HCT116 (cell line): ENCODE measurements at regions not wholly inside any gene's neighbourhood (a gene's known extent, or its start where the extent isn't known, plus 50 kb on each side); places are given as distances from the start of the nearest gene placed in this dataset.

Experiments used
- ATAC-seq: fragments of 200-7000 bp; cut with Tn5 transposase; 2 replicates; pipeline ENCODE4 v1.9.1; 2020; ENCODE audit warnings: mild to moderate bottlenecking, moderate library complexity
- BruUV-seq: library from RNA; stranded (reverse); fragments of 400-500 nt; replicated peaks from 2 replicates; lab custom pipeline; 2021; lab: Mats Ljungman, UMichigan
- CTCF ChIA-PET: fragments of 300-600 bp; sonication (Branson Sonifier 250); formaldehyde crosslinking; loops from one replicate; lab custom pipeline; 2021; ENCODE audit warnings: antibody characterized with exemption; lab: Charles Lee
- POLR2A ChIA-PET: fragments of 300-600, 350-600 bp; sonication (Branson Sonifier 250); formaldehyde crosslinking; loops from one replicate; lab custom pipeline; 2021; ENCODE audit warnings: antibody characterized with exemption; lab: Charles Lee
- RAD21 ChIA-PET, 2 experiments: fragments of 300-600 bp; sonication (Branson Sonifier 250); formaldehyde crosslinking; loops; one replicate each; lab custom pipeline; 2023; ENCODE audit warnings: low total read pairs in 2 of 2; ENCODE audit not compliant: uncharacterized antibody in 2 of 2, unreplicated experiment in 2 of 2, low non-redundant PET in 1 of 2; lab: Charles Lee
- DNase-seq: peaks from one replicate; pipeline ENCODE4 v3.0.0-alpha.2; 2010; ENCODE audit warnings: low read depth, low spot score
- H2AFZ ChIP-seq: fragments of 200-600 bp; shearing (Covaris generic), sonication (generic); 2 replicates; pipeline ENCODE4 v1.6.1; 2017; ENCODE audit warnings: low read depth, mixed run types, mixed read lengths, antibody characterized with exemption, low read length; ENCODE audit not compliant: poor library complexity, severe bottlenecking
- H3K27ac ChIP-seq: 2 replicates; pipeline ENCODE4 v1.5.1; 2012; ENCODE audit warnings: low read depth, low read length
- H3K27me3 ChIP-seq: fragments of 200-600 bp; sonication (generic); 2 replicates; pipeline ENCODE4 v1.6.1; 2016; ENCODE audit warnings: mixed run types, low read length, mixed read lengths; ENCODE audit not compliant: insufficient read depth
- H3K36me3 ChIP-seq, 2 experiments: fragments of 200-500 bp in 1 of 2; fragments of 200-600 bp in 1 of 2; sonication (Bioruptor generic) in 1 of 2; sonication (generic) in 1 of 2; 2 replicates each; pipeline versions ENCODE4 v1.5.1 to v1.6.1; 2014 to 2016; ENCODE audit warnings: low read length in 2 of 2, inconsistent platforms in 1 of 2, mixed read lengths in 1 of 2, mixed run types in 1 of 2; ENCODE audit not compliant: insufficient read depth in 2 of 2, control insufficient read depth in 1 of 2
- H3K4me1 ChIP-seq, 2 experiments: fragments of 200-600 bp in 1 of 2; sonication (generic) in 1 of 2; 2 replicates each; pipeline versions ENCODE4 v1.5.1 to v1.6.1; 2012 to 2017; ENCODE audit warnings: low read length in 2 of 2, inconsistent platforms in 1 of 2, mild to moderate bottlenecking in 1 of 2, mixed read lengths in 1 of 2, mixed run types in 1 of 2, moderate library complexity in 1 of 2; ENCODE audit not compliant: insufficient read depth in 2 of 2, control insufficient read depth in 1 of 2
- H3K4me2 ChIP-seq: fragments of 200-600 bp; sonication (generic); 2 replicates; pipeline ENCODE4 v1.6.1; 2017; ENCODE audit warnings: mixed run types, low read length, mixed read lengths
- H3K4me3 ChIP-seq, 2 experiments: fragments of 200-600 bp in 1 of 2; sonication (generic) in 1 of 2; replicated peaks in 1 of 2; 2 replicates each; pipeline ENCODE4 v1.5.1; 2011 to 2016; ENCODE audit warnings: low read length in 2 of 2, control low read depth in 1 of 2, low read depth in 1 of 2, mild to moderate bottlenecking in 1 of 2, mixed read lengths in 1 of 2, mixed run types in 1 of 2
- H3K79me2 ChIP-seq: fragments of 200-600 bp; sonication (generic); 2 replicates; pipeline ENCODE4 v1.6.1; 2017; ENCODE audit warnings: mild to moderate bottlenecking, mixed run types, low read length, moderate library complexity, mixed read lengths; ENCODE audit not compliant: insufficient read depth
- H3K9ac ChIP-seq: fragments of 200-600 bp; sonication (generic); 2 replicates; pipeline ENCODE4 v1.6.1; 2016; ENCODE audit warnings: low read length, mixed read lengths
- H3K9me2 ChIP-seq: fragments of 200-600 bp; sonication (generic), shearing (Covaris generic); 2 replicates; pipeline ENCODE4 v1.6.1; 2017; ENCODE audit warnings: mixed run types, mild to moderate bottlenecking, moderate library complexity; ENCODE audit not compliant: insufficient read depth
- H3K9me3 ChIP-seq, 2 experiments: fragments of 200-500 bp in 1 of 2; fragments of 200-600 bp in 1 of 2; sonication (Bioruptor generic) in 1 of 2; sonication (generic) in 1 of 2; 2 replicates each; pipeline ENCODE4 v1.6.1; 2014 to 2017; ENCODE audit warnings: low read length in 2 of 2, mixed read lengths in 2 of 2, inconsistent platforms in 1 of 2, low read depth in 1 of 2, mild to moderate bottlenecking in 1 of 2, mixed run types in 1 of 2, moderate library complexity in 1 of 2; ENCODE audit not compliant: control insufficient read depth in 1 of 2, insufficient read depth in 1 of 2
- H4K20me1 ChIP-seq: fragments of 200-600 bp; sonication (generic), shearing (Covaris generic); 2 replicates; pipeline ENCODE4 v1.6.1; 2017; ENCODE audit warnings: mixed run types, mild to moderate bottlenecking, moderate library complexity; ENCODE audit not compliant: insufficient read depth
- CEBPB ChIP-seq: IDR thresholded peaks from 2 replicates; pipeline ENCODE4 v1.6.1; 2012; ENCODE audit warnings: low read depth
- EGR1 ChIP-seq: IDR thresholded peaks from 2 replicates; pipeline ENCODE4 v1.6.1; 2012; ENCODE audit warnings: low read depth
- ELF1 ChIP-seq: IDR thresholded peaks from 2 replicates; pipeline ENCODE4 v1.6.1; 2012; ENCODE audit warnings: low read depth, borderline replicate concordance
- JUND ChIP-seq: IDR thresholded peaks from 2 replicates; pipeline ENCODE4 v1.6.1; 2012
- RAD21 ChIP-seq: IDR thresholded peaks from 2 replicates; pipeline ENCODE4 v1.6.1; 2012; ENCODE audit warnings: low read depth, mild to moderate bottlenecking
- TCF7L2 ChIP-seq: IDR thresholded peaks from 2 replicates; pipeline ENCODE4 v1.7.0; 2011; ENCODE audit warnings: borderline replicate concordance, inconsistent platforms; ENCODE audit not compliant: insufficient read depth, insufficient read length; ENCODE audit errors: extremely low read depth
- YY1 ChIP-seq: IDR thresholded peaks from 2 replicates; pipeline ENCODE4 v1.6.1; 2011; ENCODE audit warnings: low read length, low read depth, moderate library complexity, mild to moderate bottlenecking; ENCODE audit not compliant: insufficient replicate concordance; ENCODE audit errors: extremely low read depth
- intact Hi-C: fragments of 100-400 bp; cut with micrococcal nuclease; formaldehyde crosslinking; loops from 2 replicates; pipeline ENCODE4 v1.10.0; 2022
- TF ChIP-seq, protein P1 (sequence below): IDR thresholded peaks from 2 replicates; pipeline ENCODE4 v1.6.1; 2012
- TF ChIP-seq, protein P2 (sequence below), 3 experiments: fragments of 200-600 bp in 1 of 3; sonication (generic) in 1 of 3; IDR thresholded peaks in 2 of 3; conservative IDR thresholded peaks in 1 of 3; 2 replicates each; pipeline ENCODE4 v1.5.1; 2012 to 2017; ENCODE audit warnings: low read depth in 2 of 3, low read length in 2 of 3, antibody characterized with exemption in 1 of 3, borderline replicate concordance in 1 of 3, control low read depth in 1 of 3, mild to moderate bottlenecking in 1 of 3, mixed read lengths in 1 of 3, mixed run types in 1 of 3, moderate library complexity in 1 of 3; ENCODE audit not compliant: insufficient read depth in 1 of 3
- TF ChIP-seq, protein P3 (sequence below): IDR thresholded peaks from 2 replicates; pipeline ENCODE4 v1.6.1; 2012
- TF ChIP-seq, protein P4 (sequence below): IDR thresholded peaks from 2 replicates; pipeline ENCODE4 v1.6.1; 2011; ENCODE audit warnings: mild to moderate bottlenecking, low read length, moderate library complexity; ENCODE audit not compliant: insufficient replicate concordance; ENCODE audit errors: extremely low read depth

DNA sequence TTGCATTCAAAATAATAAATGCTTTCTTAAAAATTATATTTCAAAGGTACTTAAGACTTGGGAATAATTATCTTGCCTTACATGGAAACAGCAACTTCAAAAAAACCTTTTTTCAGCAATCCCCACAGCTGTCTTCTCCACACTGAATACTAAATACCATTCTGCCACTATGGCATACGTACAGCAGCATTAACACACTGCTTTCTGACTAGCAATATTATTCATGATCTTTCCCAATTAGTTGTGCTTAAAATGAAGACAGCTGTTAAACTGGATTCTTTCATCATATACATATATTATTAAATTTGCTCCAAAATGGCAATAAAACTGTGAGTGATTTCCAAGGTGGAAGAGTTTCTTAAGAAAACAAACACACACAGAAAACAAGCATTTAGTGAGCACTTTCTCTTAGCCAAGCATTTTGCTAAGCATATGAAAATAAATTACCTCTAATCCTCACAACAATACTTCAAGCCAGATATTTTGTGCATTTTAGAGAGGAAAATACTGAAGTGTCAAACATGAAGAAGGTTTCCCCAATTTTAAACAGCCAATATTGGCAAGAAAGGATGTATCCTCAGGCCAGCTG, 609.5 kb downstream of the SLITRK1 start:
- Histone ChIP-seq H3K4me3 (no peak overlapping the region), H3K79me2 (no peaks in the 10 kb centered on the region), H3K9me3 (no peaks in the 10 kb centered on the region; a peak in 1 of 4 replicates), H3K4me2 (no peak overlapping the region), H3K4me1 (no peaks in the 10 kb centered on the region), H3K27me3 (no peaks in the 10 kb centered on the region), H3K9ac (no peak overlapping the region), H4K20me1 (no peaks in the 10 kb centered on the region), H2AFZ (no peak overlapping the region), H3K27ac (no peak overlapping the region), H3K9me2 (no peaks in the 10 kb centered on the region), H3K36me3 (no peaks in the 10 kb centered on the region)
- BruUV-seq, result no TSS peak
- ChIA-PET CTCF (no interaction called here), RAD21 (no interaction called here), POLR2A (no interaction called here)
- DNase-seq (no peak), ATAC-seq (no peak)
- intact Hi-C loops, result no loop called here
- TF ChIP-seq, protein P1, sequence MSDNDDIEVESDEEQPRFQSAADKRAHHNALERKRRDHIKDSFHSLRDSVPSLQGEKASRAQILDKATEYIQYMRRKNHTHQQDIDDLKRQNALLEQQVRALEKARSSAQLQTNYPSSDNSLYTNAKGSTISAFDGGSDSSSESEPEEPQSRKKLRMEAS, result no peak
- TF ChIP-seq CEBPB (no peak), JUND (no peak), ELF1 (no peak), YY1 (no peak), RAD21 (no peak), EGR1 (no peak), TCF7L2 (no peak)
- TF ChIP-seq, protein P2, sequence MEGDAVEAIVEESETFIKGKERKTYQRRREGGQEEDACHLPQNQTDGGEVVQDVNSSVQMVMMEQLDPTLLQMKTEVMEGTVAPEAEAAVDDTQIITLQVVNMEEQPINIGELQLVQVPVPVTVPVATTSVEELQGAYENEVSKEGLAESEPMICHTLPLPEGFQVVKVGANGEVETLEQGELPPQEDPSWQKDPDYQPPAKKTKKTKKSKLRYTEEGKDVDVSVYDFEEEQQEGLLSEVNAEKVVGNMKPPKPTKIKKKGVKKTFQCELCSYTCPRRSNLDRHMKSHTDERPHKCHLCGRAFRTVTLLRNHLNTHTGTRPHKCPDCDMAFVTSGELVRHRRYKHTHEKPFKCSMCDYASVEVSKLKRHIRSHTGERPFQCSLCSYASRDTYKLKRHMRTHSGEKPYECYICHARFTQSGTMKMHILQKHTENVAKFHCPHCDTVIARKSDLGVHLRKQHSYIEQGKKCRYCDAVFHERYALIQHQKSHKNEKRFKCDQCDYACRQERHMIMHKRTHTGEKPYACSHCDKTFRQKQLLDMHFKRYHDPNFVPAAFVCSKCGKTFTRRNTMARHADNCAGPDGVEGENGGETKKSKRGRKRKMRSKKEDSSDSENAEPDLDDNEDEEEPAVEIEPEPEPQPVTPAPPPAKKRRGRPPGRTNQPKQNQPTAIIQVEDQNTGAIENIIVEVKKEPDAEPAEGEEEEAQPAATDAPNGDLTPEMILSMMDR (IDR thresholded peaks at IDR 0.05 in 2 of 3, conservative IDR thresholded peaks at IDR 0.05 in 1 of 3; ENCODE audit: borderline replicate concordance in 1 of 3, insufficient read depth in 1 of 3, low read depth in 2 of 3, low read length in 2 of 3), result no peak
- TF ChIP-seq, protein P3, sequence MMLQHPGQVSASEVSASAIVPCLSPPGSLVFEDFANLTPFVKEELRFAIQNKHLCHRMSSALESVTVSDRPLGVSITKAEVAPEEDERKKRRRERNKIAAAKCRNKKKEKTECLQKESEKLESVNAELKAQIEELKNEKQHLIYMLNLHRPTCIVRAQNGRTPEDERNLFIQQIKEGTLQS, result no peak
- TF ChIP-seq, protein P4, sequence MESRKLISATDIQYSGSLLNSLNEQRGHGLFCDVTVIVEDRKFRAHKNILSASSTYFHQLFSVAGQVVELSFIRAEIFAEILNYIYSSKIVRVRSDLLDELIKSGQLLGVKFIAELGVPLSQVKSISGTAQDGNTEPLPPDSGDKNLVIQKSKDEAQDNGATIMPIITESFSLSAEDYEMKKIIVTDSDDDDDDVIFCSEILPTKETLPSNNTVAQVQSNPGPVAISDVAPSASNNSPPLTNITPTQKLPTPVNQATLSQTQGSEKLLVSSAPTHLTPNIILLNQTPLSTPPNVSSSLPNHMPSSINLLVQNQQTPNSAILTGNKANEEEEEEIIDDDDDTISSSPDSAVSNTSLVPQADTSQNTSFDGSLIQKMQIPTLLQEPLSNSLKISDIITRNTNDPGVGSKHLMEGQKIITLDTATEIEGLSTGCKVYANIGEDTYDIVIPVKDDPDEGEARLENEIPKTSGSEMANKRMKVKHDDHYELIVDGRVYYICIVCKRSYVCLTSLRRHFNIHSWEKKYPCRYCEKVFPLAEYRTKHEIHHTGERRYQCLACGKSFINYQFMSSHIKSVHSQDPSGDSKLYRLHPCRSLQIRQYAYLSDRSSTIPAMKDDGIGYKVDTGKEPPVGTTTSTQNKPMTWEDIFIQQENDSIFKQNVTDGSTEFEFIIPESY, result no peak
